ENCODE measurements at regions not wholly inside any gene's neighbourhood (a gene's known extent, or its start where the extent isn't known, plus 50 kb on each side); places are given as distances from the start of the nearest gene placed in this dataset.

DNA sequence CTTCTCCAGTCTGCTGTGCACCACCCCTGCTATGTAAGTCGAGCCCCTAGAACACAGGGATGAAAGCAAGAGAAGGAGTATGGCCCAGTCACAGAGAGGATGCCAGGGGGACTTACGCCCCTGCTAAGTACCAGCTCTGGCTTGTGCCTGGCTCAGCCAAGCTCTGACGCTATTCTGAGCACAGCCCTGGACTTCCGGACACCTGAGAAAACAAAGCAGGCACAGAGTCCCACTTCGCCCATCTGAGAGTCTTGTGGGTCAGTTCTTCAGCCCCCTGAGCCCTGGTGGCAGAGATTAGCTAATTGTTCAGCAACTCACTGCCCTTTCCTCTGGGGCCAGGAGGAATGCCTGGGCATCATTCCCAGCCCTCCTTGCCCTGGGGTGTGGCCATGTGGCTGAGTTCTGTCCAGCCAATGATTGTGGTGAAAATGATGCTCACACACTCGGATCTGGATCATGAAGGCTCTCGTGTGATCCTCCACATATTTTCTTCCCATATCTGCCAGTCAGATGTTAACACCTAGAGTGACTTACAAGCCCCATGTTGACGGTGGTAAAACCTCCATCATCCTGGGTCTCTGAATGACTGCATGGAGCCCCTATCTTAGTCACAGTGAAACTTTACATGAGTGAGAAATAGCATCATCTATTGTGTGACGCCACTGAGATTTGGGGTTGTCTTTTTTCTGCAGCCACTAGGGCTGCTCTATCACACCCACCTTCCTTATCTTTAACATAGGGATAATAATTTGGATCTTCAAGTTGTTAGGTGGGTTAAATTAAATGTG is 105.7 kb downstream of the TPRA1 start:
- FAIRE-seq (no peak), DNase-seq (ENCODE audit: insufficient read length, low spot score) (no peak)

DNA sequence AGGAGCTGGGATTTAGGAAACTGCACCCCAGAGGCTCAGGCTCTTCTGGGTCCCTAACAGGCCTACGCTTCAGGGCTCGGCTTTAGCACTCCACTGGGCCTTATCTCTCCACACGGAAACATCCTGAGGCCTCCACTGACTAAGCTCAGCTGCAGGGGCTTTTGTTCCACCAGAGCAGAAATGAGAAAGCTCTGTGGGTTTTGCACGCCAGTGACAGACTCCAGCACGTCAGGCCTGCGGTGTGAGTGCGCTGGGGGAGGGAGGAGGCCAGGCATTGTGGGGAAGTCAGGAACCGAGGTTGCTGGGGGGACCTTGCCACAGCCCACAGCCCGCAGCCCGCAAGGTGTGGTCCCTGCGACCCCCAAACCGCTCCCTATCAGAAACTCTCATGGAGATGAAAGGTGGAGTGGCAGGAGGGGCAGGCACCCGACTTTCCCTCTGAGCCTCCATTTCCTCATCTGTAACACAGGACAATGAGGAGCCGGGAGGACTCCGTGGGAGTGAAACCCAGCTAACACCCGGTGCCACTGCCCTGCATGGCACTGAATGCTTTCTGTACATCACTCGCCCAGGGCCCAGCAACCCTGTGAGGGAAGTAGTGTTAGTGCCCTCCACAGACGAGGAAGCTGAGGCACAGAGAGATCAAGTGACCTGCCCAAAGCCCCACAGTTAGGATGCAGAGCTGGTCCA is 106.5 kb downstream of the TPRA1 start:
- FAIRE-seq, result no peak
- DNase-seq (ENCODE audit: insufficient read length, low spot score), result peak; percentile 40

DNA sequence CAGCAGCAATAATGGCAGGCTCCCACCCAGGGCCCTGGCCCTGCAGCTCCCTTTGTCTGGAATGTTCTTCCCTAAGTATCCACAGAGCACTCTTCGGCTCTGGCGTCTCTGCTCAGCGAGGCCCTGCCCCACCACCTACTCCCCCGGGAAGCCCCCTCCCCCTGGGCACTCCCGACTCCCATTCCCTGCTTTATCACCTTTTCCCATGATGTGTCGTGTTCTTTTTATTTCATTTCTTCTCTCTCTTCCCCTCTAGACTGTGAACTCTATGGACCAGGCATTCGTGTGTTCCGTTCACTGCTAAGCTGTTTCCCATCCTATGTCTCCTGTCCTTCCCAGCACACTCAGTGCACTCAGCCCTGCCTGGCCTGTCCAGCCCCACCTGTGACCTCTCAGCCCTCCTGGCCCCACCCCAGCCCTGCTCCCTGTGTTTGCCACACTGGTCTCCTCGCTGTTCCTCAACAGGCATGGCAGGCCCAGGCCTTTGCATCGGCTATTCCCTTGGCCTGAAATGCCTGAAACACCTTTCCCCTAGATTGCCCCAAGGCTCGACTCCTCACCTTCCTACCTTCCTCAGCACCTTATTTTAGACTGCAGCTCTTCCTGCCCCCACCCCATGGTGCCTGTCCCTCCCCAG is 107.4 kb downstream of the TPRA1 start:
- FAIRE-seq (no peak), DNase-seq (ENCODE audit: insufficient read length, low spot score) (no peak)

DNA sequence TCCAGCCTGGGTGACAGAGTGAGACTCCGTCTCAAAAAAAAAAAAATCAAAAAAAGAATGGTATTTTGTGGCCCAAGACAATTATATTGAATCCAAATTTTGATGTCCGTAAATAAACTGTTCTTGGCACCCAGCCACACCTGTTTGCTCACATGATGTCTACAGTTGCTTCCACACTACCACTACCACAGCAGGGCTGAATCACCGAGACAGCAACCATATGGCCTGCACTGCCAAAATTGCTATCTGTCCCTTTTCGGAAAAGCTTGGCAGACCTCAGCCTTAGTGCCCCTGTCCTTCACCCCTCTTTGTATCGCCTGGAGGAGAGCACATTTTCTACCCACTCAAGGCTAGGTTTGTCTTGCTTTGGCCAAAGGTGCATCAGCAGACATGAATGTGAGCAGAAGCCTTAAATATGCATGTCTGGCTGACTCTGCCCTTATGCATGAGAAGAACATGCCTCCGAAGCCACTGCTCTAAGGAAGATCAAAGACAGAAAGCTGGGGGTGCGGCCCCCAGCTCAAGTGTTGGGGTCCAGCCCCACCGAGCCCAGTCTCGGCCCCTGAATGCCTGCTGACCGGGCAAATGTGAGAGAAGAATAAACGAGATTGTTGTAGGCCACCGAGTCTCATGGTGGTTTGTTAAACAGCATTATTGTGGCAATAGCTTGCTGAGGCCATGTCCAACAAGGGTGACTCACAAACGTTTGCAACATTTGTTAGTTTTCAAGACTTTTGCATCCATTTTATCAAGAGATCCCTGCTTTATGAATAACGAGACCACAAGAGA is 108.1 kb downstream of the TPRA1 start:
- DNase-seq (ENCODE audit: insufficient read length, low spot score) (no peak), FAIRE-seq (no peak)

DNA sequence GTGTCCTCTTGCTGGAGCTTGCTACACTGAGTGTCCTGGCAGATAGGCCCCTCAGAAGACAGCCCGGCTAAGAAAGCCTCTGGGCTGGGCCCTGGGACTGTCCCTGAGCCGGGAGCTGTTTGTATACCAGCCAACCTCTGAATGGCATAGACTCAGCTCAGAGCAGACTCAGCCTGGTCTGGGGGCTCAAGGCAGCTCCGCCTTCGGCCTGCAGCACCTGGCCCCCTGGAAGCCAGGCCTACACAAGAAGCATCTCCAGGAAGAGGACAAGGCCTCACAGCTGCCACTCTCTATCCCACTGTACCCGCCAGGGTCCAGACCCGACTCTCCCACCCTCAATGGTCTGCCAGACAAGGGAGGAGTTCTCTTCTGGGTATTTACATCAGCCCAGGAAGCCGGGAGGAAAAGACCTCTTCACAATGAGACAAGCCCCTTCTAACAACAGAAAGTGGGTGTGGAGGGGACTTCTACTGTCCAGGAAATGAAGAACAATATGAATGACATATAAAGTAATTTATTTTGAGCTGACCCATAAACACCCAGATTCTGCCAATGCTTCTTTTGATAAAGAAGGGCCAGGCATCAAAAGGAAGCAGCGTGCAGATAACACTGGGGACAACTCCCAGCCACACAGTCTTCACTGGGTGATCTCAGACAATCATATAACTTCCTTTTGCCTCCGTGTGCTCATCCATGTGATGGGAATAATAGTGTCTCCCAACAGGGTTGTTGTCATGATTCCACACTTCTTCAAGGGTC is 110.2 kb downstream of the TPRA1 start:
- FAIRE-seq (no peak), DNase-seq (ENCODE audit: insufficient read length, low spot score) (no peak)

DNA sequence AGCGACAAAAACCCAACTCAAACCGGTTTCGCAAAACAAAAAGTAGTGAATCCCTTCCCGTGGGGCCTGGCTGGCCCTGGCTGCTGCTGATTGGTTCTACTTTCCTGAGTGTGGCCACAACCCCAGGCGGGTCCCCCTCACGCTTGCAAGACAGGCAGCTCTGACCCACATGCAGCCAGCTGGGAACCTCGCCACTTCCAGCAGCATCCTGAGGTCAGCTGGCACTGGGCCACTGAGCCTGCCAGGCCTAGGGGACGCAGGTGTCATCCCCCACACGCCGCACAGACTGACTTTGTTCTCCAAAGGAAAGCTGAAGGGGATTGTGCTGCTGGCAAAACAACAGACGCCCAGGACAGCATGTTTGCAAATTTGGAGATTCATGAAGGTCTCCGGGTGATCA is 111.1 kb downstream of the TPRA1 start:
- DNase-seq (ENCODE audit: insufficient read length, low spot score) (no peak), FAIRE-seq (no peak)

DNA sequence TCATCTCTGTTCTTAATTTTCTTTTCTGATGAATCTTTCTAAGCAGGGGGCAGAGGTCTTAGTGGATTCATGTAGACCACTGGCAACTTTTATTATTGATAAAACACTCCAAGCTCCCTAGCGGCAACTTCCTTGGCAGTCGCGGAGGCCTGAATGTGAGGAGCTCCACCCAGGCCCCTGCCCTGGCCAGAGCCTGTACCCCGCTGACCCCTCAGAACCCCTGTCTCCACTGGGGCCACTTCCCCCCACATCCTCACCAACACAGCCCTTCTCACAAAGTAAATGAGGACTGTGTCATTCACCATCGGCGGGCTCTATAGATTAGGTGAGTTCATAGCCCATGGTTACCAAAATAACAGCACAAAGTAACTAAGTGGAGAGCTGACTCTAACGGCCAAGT is 111.6 kb downstream of the TPRA1 start:
- no peak for FAIRE-seq
- DNase-seq (ENCODE audit: insufficient read length, low spot score), result no peak

DNA sequence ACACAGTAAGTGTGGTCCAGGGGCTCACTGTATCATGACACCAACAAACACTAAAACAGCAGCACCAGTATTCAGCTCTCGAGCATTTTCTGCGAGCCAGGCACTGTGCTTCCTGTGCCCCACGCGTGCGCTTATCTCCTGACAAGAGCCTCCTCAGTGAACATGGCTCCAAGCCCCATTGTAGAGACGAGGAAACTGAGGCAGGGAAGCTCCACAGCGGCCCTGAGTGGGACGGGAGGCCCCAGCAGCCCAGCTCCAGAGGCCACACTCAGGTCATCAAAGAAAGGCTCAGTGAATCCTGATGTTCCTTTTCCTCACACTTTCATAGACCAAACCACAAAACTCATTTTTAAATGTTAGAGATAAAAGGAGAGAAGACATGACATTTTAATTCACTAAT is 113.1 kb downstream of the TPRA1 start:
- DNase-seq (ENCODE audit: insufficient read length, low spot score) (no peak), FAIRE-seq (no peak)

DNA sequence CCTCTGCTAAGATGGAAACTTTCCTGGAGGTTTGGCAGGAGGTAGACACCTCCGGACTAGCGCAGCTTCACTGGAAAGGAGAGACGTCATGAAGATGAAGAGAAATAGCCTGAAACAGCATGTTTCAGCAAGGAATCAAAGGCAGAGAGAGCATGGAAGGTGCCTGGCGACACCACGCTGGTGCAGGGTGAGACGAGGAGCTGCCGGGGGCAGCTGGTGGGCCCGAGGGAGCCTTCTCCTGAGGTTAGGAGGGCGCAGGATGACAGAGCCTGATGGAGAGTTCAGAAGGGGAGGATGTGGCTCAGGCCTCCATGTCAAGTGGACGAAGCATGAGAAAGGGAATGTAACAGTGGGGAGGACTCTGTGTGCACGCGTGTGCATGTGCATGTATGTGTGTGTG is 113.6 kb downstream of the TPRA1 start:
- DNase-seq (ENCODE audit: insufficient read length, low spot score) (no peak), FAIRE-seq (no peak)

DNA sequence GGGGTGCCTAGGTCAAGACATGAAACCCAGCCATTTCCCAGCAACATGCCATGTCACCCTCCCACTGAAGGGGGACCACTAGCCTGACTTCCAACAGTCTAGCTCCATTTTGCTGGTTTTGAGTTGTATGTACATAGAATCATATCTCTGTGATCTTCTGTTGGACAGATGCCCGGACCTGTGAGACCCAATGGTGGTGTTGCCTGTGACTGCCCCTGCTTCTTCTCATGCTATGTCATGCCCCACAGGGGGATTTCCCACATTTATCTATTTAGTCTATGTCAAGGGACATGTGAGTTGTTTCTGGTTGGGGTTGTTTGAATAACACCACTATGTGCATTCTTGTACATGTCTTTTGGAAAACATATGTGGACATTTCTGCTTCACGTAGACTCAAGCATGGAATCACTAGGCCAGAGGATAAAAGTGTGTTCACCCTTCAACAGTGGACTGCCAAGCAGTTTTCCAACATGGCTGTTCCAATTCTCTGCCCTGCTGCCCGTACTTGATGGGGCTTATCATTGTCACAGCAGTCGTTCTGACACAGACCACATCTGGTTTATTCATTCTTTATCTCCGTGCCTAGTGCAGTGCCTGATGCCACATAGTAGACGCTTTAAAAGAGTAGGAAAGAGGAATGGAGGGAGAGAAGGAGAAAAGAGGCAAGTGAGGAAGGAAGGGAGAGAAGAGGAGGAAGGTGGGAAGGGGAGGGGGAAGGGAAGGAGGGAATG is 114.4 kb downstream of the TPRA1 start:
- FAIRE-seq (no peak), DNase-seq (ENCODE audit: insufficient read length, low spot score) (no peak)

DNA sequence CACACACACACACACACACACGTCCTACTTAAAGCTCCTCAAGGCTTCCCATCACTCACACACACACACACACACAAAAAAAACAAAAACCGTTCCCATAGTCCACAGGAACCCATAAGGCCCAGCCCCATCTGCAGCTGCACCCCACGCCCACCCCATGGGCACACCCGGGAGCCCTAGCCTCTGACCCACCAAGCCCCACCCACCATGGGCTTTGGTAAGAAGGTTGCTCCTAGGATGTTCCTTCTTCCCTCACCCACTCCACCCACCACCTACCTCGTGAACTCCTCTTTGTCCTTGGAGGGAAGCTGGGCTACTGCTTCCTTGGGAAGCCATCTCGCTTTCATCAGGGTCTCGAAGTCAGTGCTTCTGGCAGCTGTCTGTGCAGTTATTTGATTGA is 115.1 kb downstream of the TPRA1 start:
- FAIRE-seq (no peak), DNase-seq (ENCODE audit: insufficient read length, low spot score) (no peak)

DNA sequence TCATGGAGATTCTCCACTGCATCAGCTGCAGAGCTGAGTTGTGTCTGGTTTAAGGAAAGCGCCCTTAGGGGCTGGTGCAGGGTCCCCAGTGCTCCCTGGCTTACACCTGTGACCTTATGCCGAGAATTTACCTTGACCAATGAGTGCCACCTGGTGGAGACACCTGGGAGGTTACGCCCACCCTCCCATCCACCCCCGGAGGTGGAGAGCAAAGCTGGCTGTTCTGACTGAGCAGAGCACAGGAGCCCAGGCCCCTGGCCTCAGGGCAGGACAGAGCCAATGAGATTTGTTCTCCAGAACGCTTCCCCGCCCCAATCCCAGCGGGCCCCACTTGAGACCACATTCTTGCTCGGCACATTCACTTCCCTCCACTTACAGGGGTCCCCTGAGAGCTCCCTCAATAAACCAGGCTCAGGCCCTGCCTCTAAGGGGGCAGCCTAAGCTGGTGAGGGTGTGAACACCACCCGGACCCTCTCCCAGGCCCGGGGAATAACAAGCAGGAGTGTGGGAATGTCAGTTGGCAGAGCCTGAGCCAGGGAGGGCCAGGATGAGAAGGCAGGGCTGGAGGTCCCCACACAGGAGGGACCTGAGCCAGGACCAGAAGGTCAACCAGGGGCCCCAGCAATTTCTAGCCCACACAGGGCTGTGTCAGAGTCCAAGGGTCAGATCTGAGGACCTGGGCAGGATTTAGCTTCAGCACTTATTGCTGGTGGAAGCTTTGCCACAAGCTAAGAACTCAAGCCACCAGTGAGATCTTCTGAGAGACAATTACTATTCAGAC is 117.1 kb downstream of the TPRA1 start:
- FAIRE-seq (no peak), DNase-seq (ENCODE audit: insufficient read length, low spot score) (no peak)

DNA sequence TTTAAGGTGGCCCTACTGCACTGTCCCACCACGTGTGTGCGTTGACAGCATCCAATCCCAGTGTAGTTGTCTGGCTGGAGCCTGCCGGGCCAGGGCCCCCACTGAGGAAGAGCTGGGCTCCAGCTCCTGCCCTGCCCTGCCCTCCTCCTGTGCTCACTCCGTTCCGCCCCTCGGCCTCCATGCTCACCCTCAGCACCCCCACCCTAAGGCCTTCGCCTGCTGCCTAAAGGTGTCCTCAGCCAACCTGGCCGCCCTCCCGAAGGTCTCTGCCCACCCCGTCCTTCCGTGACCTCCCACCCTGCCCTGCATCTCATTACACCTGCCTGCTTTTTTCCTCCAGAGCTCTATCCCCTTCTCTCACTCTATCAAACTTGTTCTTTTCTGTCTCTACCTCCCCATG is 118.0 kb downstream of the TPRA1 start:
- FAIRE-seq (no peak), DNase-seq (ENCODE audit: insufficient read length, low spot score) (no peak)

DNA sequence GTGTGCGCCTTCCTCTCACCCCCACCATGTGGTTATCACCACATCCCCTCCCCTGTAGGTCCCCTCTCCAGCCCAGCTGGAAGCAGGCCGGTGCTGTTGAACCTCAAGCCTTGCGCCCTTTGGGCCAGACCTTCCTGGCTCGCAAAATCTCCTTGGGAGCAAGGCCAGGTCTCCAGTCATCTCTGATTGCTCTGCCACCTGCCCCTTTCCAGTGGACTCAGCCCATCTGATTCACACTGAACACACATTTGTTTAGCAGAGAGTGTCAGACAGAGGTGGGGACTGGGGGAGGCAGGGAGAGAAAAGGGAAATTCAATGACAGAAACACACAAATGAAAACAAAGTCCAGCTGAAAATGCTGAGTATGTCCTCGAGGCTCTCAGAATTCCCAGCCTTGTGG is 119.4 kb downstream of the TPRA1 start:
- FAIRE-seq (no peak), DNase-seq (ENCODE audit: insufficient read length, low spot score) (no peak)

DNA sequence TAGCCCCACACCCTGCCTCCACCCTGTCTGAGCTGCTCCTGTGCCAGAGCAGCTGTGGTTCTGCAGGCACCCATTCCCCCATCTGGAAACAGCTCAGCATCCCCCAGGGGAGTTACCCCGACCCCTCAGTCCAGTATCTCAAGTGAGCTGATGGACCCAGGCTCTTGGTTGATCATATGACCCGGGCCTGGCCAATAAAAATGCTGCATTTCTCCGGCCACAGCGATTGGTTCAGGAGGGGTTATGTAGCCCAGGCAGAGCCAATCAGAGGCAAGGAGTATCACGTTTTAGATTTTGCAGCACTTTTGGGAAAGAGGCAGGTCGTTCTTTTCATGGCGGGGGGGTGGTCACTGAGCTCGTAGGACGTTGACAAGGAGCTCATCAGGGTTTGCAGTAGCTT is 120.8 kb downstream of the TPRA1 start:
- no peak for DNase-seq (ENCODE audit: insufficient read length, low spot score)
- FAIRE-seq, result no peak

DNA sequence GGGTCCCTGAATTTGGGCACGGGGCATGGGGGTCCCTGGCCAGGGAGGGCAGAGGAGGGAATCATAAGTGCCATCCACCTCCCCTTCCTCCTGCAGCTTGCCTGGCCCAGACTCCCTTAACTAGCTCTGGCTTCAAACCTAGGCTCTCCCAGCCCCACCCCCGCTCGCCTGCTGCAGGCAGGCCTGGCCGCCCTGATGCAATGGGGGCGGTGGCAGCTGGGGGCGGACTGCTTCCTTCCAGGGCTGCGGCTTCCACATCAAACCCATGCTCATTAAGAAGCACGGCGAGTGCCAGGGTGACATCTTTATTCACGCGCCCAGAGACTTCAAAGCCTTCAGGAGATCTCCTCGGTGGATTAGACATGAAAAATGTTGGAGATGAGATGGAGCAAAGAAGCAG is 123.1 kb downstream of the TPRA1 start:
- FAIRE-seq, result no peak
- DNase-seq (ENCODE audit: insufficient read length, low spot score), result no peak

DNA sequence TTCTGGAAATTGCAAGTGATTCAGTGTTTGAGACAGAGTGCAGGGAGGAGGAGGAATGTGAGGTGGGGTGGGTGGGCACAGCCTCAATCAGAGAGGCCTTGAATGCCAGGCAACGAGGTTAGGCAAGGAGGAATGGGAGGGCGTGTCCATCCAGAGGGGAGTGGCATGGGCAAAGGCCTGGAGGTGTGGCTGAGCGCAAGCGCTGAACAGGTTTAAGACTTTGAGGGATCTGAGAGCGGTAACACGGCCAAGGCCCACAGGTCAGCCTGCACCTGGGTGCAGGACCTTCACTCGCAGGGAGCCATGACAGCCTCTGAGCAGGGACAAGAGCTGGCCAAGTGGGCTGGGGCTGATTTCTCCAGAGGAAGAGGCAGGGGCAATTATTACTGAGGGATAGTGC is 125.9 kb downstream of the TPRA1 start:
- FAIRE-seq (no peak), DNase-seq (ENCODE audit: insufficient read length, low spot score) (no peak)

DNA sequence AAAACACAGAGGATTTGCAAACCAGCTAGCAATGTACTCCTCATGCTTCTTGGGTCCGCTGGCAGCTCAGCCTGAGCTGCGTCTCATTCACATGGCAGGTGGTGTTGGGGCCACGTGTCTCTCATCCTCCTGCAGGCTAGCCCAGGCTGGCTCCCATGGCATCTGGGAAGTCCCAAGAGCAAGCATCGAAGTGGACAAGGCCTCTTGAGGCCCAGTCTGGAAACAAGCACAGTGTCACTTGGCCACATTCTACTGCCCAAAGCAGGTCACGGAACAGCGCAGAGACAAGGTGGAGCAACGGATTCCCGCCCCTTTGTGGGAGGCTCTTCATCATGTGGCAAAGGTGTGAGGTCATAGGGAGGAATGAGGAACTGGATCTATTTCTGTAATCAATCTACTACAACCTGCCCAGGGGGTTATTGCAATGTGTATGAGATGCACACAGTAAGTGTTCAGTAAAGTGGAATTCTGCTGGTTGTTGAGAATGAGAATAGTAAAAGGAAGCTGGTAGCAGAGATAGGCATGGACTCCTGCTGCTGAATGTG is 128.3 kb downstream of the TPRA1 start:
- FAIRE-seq (no peak), DNase-seq (ENCODE audit: insufficient read length, low spot score) (no peak)

All from GM19239 (cell line).